ENCODE measurements at regions not wholly inside any gene's neighbourhood (a gene's known extent, or its start where the extent isn't known, plus 50 kb on each side); places are given as distances from the start of the nearest gene placed in this dataset.

DNA sequence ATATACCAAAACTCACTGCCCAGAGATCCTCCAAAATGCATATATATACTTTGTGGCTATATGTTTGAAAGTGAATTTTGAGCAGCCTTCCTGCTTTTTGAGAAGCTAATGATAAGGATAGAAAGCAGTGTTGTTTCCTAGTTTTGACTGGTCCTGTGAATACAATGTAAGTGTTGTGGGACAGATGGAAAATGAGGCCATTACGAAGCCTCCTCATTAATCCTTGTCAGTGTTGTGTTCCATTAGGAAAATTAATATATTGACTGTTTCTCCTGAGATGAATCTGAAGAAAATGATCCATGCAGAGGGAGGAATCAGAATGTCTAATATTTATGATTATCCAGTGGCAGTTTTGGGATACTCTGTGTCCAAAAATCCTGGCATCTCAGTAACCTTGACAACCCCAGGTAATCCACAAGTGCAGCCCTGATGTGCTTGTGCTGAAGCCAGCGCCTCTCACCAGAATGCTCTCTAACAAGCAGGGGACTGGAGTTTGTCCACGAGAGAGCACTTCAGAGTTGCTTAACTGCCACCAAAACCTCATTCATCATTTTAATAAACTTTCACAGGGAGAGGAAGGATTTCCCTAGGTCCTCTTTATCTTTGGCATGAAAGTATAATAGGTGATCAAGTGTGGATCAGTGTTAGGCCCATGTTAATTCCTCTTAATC is 418.6 kb downstream of the CMPK2 start:
- TF ChIP-seq TAF1 (IDR thresholded peaks at IDR 0.05; ENCODE audit: borderline replicate concordance, insufficient read depth, low read length) (no peak), FOXP2 (optimal IDR thresholded peaks at IDR 0.05; ENCODE audit: borderline replicate concordance, extremely low read depth, extremely low read length, insufficient read depth) (no peak), SIN3A (IDR thresholded peaks at IDR 0.05; ENCODE audit: borderline replicate concordance, insufficient read depth, low read length) (no peak), POLR2AphosphoS5 (IDR thresholded peaks at IDR 0.05; ENCODE audit: low read depth, low read length) (no peak)
- TF ChIP-seq, protein P1, sequence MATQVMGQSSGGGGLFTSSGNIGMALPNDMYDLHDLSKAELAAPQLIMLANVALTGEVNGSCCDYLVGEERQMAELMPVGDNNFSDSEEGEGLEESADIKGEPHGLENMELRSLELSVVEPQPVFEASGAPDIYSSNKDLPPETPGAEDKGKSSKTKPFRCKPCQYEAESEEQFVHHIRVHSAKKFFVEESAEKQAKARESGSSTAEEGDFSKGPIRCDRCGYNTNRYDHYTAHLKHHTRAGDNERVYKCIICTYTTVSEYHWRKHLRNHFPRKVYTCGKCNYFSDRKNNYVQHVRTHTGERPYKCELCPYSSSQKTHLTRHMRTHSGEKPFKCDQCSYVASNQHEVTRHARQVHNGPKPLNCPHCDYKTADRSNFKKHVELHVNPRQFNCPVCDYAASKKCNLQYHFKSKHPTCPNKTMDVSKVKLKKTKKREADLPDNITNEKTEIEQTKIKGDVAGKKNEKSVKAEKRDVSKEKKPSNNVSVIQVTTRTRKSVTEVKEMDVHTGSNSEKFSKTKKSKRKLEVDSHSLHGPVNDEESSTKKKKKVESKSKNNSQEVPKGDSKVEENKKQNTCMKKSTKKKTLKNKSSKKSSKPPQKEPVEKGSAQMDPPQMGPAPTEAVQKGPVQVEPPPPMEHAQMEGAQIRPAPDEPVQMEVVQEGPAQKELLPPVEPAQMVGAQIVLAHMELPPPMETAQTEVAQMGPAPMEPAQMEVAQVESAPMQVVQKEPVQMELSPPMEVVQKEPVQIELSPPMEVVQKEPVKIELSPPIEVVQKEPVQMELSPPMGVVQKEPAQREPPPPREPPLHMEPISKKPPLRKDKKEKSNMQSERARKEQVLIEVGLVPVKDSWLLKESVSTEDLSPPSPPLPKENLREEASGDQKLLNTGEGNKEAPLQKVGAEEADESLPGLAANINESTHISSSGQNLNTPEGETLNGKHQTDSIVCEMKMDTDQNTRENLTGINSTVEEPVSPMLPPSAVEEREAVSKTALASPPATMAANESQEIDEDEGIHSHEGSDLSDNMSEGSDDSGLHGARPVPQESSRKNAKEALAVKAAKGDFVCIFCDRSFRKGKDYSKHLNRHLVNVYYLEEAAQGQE (IDR thresholded peaks at IDR 0.05; ENCODE audit: insufficient read depth in 1 of 2, low read depth in 2 of 2, low read length in 2 of 2), result no peak

DNA sequence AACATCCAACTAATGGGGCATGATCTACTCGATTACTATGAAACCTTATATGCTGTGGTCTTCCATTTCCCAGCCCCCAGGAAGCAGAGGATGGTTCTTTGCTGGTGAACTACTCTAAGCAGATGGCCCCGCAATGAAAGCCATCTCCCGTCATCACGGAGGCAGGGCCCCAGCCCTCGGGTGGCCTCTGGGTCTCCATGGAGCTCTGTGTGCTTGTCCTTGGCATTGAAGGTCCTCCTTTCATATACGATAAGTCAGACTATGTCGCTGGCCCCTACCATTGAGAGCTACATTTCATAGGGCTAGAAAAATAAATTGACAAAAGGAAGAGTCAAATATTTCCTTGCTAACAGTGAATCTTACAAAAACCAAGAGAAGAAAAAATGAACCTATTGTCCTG is 416.8 kb downstream of the CMPK2 start:
- no peak for TF ChIP-seq FOXP2 (optimal IDR thresholded peaks at IDR 0.05; ENCODE audit: borderline replicate concordance, extremely low read depth, extremely low read length, insufficient read depth)
- TF ChIP-seq TAF1 (IDR thresholded peaks at IDR 0.05; ENCODE audit: borderline replicate concordance, insufficient read depth, low read length), result no peak
- TF ChIP-seq POLR2AphosphoS5 (IDR thresholded peaks at IDR 0.05; ENCODE audit: low read depth, low read length), result no peak

DNA sequence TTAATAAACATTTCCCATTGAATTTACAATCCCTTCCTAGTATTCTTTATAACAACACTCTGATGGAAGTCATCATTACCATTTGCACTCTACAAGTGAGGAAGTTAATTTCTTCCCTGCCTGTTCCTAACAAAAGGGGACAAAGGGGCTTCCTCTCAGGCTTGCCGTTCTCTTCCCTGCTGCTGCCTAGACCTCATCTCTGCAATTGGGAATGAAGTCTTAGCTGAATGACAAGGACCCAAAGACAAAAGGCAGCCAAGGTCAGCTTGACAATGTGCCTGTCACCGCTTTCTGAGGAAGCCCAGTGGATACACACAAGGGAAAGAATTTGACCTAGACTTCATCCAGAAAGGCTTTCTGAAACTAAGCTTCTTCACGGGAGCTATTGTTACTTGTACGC is 416.4 kb downstream of the CMPK2 start:
- no peak for TF ChIP-seq FOXP2 (optimal IDR thresholded peaks at IDR 0.05; ENCODE audit: borderline replicate concordance, extremely low read depth, extremely low read length, insufficient read depth)
- TF ChIP-seq SIN3A (IDR thresholded peaks at IDR 0.05; ENCODE audit: borderline replicate concordance, insufficient read depth, low read length), result no peak
- no peak for TF ChIP-seq TAF1 (IDR thresholded peaks at IDR 0.05; ENCODE audit: borderline replicate concordance, insufficient read depth, low read length)
- TF ChIP-seq, protein P1 (IDR thresholded peaks at IDR 0.05; ENCODE audit: insufficient read depth in 1 of 2, low read depth in 2 of 2, low read length in 2 of 2), result no peak
- no peak for TF ChIP-seq POLR2AphosphoS5 (IDR thresholded peaks at IDR 0.05; ENCODE audit: low read depth, low read length)

DNA sequence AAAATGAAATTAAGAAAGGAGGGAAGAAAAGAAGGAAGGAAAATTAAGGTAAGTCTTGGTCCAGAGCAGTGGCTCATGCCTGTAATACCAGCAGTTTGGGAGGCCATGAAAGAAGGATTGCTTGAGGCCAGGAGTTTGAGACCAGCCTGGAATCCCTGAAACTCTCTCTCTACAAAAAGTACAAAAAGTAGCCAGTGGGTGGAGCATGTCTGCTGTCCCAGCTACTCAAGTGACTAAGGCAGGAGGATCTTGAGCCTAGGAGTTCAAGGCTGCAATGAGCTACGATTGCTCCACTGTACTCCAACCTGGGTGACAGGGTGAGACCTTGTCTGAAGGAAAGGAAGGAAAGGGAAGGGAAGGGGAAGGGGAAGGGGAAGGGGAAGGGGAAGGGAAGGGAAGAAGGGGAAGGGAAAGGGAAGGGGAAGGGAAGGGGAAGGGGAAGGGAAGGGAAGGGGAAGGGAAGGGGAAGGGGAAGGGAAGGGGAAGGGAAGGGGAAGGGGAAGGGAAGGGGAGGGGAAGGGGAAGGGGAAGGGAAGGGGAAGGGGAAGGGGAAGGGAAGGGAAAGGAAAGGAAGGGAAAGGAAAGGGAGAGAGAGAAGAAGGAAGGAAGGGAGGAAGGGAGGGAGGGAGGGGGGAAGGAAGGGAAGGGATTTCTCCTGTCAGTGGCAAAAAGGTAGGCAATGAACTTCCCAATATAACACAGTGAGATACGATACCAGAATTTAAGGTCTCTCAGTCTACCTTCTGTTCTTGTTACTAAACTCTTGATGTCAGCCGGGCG is 412.8 kb downstream of the CMPK2 start:
- TF ChIP-seq, protein P1 (IDR thresholded peaks at IDR 0.05; ENCODE audit: insufficient read depth in 1 of 2, low read depth in 2 of 2, low read length in 2 of 2), result no peak

DNA sequence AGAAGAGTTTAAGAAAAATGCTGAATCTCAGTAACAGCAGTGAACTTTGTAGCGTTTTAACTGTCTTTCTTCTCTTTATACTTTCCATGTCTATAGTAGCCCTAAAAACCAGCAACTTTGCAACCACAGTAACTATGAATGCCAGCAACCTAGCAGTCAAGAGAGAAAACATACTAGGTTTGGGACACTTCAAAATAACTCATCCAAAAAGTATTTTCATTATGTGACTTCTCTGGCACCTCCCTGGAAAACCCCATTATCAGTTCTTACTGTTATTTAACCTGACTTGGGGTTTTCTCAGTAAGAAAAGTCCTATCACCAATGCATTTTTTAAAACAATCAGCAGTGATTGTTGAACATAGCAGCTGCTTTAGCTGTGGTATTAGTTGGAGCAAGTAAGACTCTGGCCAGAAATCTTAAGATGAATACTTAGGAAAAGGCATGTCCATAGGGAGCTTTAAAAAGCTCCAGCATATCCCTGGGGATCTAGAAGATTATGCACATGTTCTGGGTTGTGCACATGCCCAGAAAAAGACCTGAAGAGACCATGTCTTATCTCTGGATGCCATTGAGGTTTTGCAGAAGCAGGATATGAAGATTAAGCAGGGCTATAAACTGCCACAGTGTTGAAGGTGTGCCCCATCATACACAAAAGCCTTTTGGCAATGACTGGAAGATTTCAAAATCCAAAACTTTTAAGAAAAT is 411.3 kb downstream of the CMPK2 start:
- TF ChIP-seq SIN3A (IDR thresholded peaks at IDR 0.05; ENCODE audit: borderline replicate concordance, insufficient read depth, low read length) (no peak), TAF1 (IDR thresholded peaks at IDR 0.05; ENCODE audit: borderline replicate concordance, insufficient read depth, low read length) (no peak), FOXP2 (optimal IDR thresholded peaks at IDR 0.05; ENCODE audit: borderline replicate concordance, extremely low read depth, extremely low read length, insufficient read depth) (no peak), POLR2AphosphoS5 (IDR thresholded peaks at IDR 0.05; ENCODE audit: low read depth, low read length) (no peak)
- TF ChIP-seq, protein P1 (IDR thresholded peaks at IDR 0.05; ENCODE audit: insufficient read depth in 1 of 2, low read depth in 2 of 2, low read length in 2 of 2), result no peak

All from PFSK-1 (cell line).